ENCODE measurements at regions not wholly inside any gene's neighbourhood (a gene's known extent, or its start where the extent isn't known, plus 50 kb on each side); places are given as distances from the start of the nearest gene placed in this dataset.

DNA sequence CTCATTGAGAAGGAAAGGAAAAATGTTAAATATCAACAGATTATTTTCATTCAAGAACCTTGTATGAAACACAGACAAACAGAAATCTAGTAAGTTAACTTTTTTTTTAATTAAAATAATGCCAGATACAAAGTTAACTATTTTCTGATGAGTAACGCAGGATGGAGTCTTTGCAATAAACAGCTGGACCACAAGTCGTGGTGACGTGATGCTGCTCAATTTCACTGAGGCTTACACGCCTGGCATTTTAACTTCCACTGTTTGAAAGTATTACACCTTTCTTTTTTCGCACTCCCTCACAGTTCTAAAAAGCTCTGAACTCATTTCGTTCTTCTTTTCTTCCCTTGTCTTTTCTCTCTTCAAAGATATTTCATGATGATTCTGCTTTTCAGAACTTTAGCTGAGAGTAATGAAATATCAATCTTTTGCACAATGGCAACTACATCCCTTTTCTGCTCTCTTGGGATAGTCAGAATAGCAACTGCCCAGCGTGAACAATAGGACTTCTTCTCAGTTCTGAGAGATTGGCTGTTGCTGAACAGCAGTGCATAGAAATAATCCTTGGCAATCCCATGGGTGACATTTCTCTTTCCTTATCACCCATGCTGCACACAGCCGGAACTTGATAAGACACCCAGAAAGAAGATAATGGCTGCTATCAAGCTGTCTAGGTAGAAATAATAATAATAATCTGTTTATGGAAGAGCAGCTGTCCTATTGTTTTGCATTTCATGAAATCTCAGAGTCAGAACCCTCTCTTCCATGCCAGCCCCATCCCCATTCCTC, 160.5 kb downstream of the BTG1 start:
- TF ChIP-seq, protein P1, sequence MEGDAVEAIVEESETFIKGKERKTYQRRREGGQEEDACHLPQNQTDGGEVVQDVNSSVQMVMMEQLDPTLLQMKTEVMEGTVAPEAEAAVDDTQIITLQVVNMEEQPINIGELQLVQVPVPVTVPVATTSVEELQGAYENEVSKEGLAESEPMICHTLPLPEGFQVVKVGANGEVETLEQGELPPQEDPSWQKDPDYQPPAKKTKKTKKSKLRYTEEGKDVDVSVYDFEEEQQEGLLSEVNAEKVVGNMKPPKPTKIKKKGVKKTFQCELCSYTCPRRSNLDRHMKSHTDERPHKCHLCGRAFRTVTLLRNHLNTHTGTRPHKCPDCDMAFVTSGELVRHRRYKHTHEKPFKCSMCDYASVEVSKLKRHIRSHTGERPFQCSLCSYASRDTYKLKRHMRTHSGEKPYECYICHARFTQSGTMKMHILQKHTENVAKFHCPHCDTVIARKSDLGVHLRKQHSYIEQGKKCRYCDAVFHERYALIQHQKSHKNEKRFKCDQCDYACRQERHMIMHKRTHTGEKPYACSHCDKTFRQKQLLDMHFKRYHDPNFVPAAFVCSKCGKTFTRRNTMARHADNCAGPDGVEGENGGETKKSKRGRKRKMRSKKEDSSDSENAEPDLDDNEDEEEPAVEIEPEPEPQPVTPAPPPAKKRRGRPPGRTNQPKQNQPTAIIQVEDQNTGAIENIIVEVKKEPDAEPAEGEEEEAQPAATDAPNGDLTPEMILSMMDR (IDR thresholded peaks at IDR 0.05): no peak
- no peak for TF ChIP-seq EZH2 (IDR thresholded peaks at IDR 0.05; ENCODE audit: borderline replicate concordance, insufficient read depth, low read depth, low read length, poor library complexity, severe bottlenecking)
